ENCODE measurements at regions not wholly inside any gene's neighbourhood (a gene's known extent, or its start where the extent isn't known, plus 50 kb on each side); places are given as distances from the start of the nearest gene placed in this dataset.
"Not testable (repeated sequence)": the region's sequence is repeated elsewhere in the genome, so short reads cannot be mapped to it uniquely, and the experiment has no call there.

DNA sequence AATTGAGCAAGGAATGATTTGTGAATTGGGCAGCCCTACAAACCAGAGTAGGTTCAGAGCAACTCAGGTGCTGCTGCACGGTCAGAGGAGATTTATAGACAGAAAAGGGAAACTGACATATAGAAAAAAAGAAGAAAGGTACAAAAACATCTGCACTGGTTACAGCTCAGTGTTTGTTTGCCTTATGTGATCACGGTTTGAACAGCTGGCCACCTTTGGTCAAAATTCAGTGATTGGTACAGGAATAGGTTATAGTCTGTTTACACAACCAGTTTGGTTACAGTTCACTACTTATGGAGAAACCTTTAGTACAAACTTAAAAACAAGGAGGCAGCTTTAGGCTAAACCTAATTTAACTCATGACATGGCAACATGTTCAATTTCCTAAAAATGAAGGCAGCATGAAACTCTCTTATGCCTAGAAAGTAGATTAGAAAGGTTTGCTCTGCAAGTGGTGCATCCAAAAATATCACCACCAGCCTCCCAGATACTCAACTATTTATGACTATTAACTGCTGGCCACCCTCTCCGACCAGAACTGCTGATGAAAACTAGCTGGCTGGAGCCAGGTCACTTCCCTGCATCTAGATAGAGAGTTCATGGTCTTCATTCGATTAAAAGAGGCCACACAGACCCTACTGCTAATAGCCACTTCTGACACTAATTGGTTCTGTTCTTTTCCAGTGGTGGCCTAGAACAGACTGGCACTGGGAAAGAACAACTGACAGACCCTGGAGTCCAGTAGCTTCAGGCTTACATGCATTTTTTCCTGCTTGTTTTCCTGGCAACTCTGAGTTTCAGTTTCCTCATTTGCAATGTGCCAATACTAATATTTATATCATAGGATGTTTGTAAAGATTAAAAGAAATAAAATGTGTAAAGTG lies 548.0 kb downstream of the CCSER2 start:
- CTCF ChIA-PET, result no interaction called here
- Mint-ChIP-seq H3K27ac (no peak overlapping the region), H3K4me1 (no peaks in the 10 kb centered on the region), H3K9me3 (no peaks in the 10 kb centered on the region), H3K27me3 (no peaks in the 10 kb centered on the region), H3K4me3 (no peak overlapping the region), H3K36me3 (ENCODE audit: low read depth) (no peaks in the 10 kb centered on the region)
- DNase-seq, result no peak
- POLR2A ChIA-PET, result interaction anchor here (0.6 kb wide), 1 partner anchor 8 kb away, joined by 3 read pairs; no protein-coding TSS in a partner anchor

DNA sequence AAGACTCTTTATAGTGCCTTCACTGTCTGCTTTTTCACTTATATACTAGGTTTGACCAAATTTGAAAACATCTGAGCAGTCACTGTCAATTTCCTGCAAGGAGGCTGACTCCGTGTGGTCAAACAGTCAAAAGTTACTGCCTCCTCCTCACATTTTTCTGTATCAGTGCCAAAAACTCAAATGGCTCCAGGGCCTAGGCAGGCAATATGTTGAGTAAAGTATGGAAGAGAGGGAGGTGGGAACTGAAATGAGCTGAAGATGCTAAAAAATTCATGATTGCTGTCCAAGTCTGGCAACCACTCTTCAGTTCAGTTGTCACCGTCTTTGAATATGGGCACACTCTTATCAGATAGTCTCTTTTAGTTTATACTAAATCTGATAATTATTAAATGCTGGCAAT lies 551.6 kb downstream of the CCSER2 start:
- no peak for DNase-seq
- CTCF ChIA-PET, result no interaction called here
- Mint-ChIP-seq H3K4me3 (no peak overlapping the region), H3K27ac (no peak overlapping the region), H3K4me1 (no peaks in the 10 kb centered on the region), H3K9me3 (no peaks in the 10 kb centered on the region), H3K27me3 (no peaks in the 10 kb centered on the region), H3K36me3 (ENCODE audit: low read depth) (no peaks in the 10 kb centered on the region)
- POLR2A ChIA-PET, result no interaction called here

- DNase-seq; H3K9me3 Mint-ChIP-seq; H3K4me1 Mint-ChIP-seq; H3K4me3 Mint-ChIP-seq; H3K27me3 Mint-ChIP-seq; POLR2A ChIA-PET; H3K27ac Mint-ChIP-seq; CTCF ChIA-PET; H3K36me3 Mint-ChIP-seq (ENCODE audit: low read depth): not testable (repeated sequence)
These were observed 553.3 kb downstream of the CCSER2 start for GRCh38 chr10:84881696-84882095.

DNA sequence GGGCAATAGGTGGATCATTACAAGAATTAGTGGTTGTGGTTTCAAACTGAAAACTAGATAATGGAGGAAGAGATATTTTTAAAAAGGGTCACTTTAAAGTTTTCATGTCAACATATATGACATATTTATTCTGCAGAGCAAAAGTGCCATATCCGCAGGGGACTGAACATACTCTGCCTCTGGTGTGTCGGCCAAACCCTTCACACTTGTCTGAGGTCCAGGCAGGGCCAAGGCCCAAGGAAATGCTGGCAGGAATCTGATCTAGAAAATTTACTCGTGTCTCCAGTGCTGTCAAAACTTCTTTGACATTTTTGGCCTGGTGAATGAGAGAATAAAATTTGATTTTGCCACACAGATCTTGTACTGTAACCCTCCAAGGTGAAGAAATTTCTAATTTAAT lies 562.3 kb downstream of the CCSER2 start:
- POLR2A ChIA-PET, result no interaction called here
- H3K27ac Mint-ChIP-seq, result no peak overlapping the region
- no peak for DNase-seq

GRCh38 chr10:84891631-84892030 lies 563.2 kb downstream of the CCSER2 start:
- CTCF ChIA-PET, result no interaction called here
- Mint-ChIP-seq H3K9me3 (no peaks in the 10 kb centered on the region), H3K4me1 (no peaks in the 10 kb centered on the region)

More for the DNA sequence above, 562.3 kb downstream of the CCSER2 start:
- CTCF ChIA-PET, result no interaction called here
- no peak overlapping the region for H3K4me3 Mint-ChIP-seq
- no peaks in the 10 kb centered on the region for H3K9me3 Mint-ChIP-seq
- H3K36me3 Mint-ChIP-seq (ENCODE audit: low read depth), result no peaks in the 10 kb centered on the region
- no peaks in the 10 kb centered on the region for H3K27me3 Mint-ChIP-seq
- H3K4me1 Mint-ChIP-seq, result no peaks in the 10 kb centered on the region

DNA sequence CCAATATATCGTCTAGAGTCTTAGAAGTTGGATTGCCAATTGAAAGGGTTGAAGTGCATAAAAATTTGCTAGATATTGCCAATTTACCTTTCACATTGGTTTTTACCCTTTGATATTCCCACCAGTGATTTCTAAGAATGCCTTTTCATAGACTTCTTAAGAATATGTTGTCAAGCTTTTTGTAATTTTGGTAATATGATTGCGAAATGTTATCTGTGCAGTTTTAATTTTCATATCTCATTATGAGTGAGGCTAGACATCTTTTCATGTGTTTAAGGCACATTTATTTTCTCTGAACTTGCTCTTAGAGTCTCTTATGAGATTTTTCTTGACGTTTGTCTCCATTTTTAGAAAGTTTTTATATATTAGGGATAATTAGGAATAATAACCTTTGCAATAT lies 567.2 kb downstream of the CCSER2 start:
- no peak overlapping the region for H3K4me3 Mint-ChIP-seq
- no peak overlapping the region for H3K27ac Mint-ChIP-seq
- no peaks in the 10 kb centered on the region for H3K27me3 Mint-ChIP-seq
- no peaks in the 10 kb centered on the region for H3K4me1 Mint-ChIP-seq
- no peaks in the 10 kb centered on the region for H3K9me3 Mint-ChIP-seq
- no peaks in the 10 kb centered on the region for H3K36me3 Mint-ChIP-seq (ENCODE audit: low read depth)
- no peak for DNase-seq
- POLR2A ChIA-PET, result no interaction called here
- CTCF ChIA-PET, result no interaction called here

More at GRCh38 chr10:84891631-84892030, 563.2 kb downstream of the CCSER2 start:
- DNase-seq, result no peak
- no peaks in the 10 kb centered on the region for H3K27me3 Mint-ChIP-seq
- H3K27ac Mint-ChIP-seq, result no peak overlapping the region
- H3K4me3 Mint-ChIP-seq, result no peak overlapping the region
- H3K36me3 Mint-ChIP-seq (ENCODE audit: low read depth), result no peaks in the 10 kb centered on the region
- POLR2A ChIA-PET, result no interaction called here

DNA sequence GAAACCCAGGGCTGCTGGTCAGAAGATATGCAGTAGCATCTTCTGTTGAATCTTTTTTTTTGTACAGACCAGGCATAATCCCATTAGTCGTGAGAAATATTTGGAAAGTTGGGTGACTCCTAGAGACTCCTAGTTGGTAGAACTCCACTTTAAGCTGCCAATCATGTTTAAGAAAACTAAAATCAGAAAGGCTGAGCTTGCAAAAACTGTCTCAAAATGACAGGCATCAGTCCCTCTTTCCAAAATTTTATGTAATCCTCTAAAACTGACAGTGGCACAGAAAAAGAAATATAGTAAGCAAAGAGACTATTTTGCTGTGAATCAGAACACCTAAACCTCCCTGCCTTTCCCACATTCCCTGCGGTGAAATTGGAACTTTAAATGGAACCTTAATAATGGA lies 568.5 kb downstream of the CCSER2 start:
- Mint-ChIP-seq H3K4me3 (no peak overlapping the region), H3K27ac (no peak overlapping the region), H3K27me3 (no peaks in the 10 kb centered on the region), H3K9me3 (no peaks in the 10 kb centered on the region), H3K4me1 (no peaks in the 10 kb centered on the region), H3K36me3 (ENCODE audit: low read depth) (no peaks in the 10 kb centered on the region)
- POLR2A ChIA-PET, result no interaction called here
- CTCF ChIA-PET, result no interaction called here
- no peak for DNase-seq

DNA sequence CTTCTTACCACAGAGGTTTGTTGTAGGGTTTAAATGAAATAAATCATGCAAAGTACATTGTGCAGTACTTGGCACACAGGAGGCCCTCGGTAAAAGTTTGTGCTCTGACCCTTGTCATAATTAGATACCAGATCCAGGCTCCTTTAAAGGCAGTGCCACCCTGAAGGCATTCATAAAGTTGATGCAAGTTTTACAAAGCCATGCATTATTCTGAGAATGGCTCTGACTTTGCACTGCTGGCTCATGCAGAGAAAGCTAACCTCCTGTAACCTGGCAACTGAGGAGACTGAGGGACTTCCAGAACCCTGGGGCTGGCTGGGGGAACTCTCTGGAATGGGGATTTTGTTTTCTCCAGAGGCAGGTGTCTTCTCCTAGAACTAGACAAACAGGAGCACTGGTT lies 570.9 kb downstream of the CCSER2 start:
- Mint-ChIP-seq H3K4me3 (no peak overlapping the region), H3K27ac (no peak overlapping the region), H3K27me3 (no peaks in the 10 kb centered on the region), H3K9me3 (no peaks in the 10 kb centered on the region), H3K4me1 (no peaks in the 10 kb centered on the region), H3K36me3 (ENCODE audit: low read depth) (no peaks in the 10 kb centered on the region)
- no peak for DNase-seq
- POLR2A ChIA-PET, result no interaction called here
- CTCF ChIA-PET, result no interaction called here

- H3K4me3 Mint-ChIP-seq, result no peak overlapping the region
- no peak overlapping the region for H3K27ac Mint-ChIP-seq
- ChIA-PET POLR2A (no interaction called here), CTCF (interaction anchor here (1.5 kb wide), 1 partner anchor 8 kb away, joined by 3 read pairs; no protein-coding TSS in a partner anchor)
- H3K36me3 Mint-ChIP-seq (ENCODE audit: low read depth), result no peaks in the 10 kb centered on the region
- no peaks in the 10 kb centered on the region for H3K9me3 Mint-ChIP-seq
- no peaks in the 10 kb centered on the region for H3K27me3 Mint-ChIP-seq
- no peaks in the 10 kb centered on the region for H3K4me1 Mint-ChIP-seq
- no peak for DNase-seq
These were observed 571.8 kb downstream of the CCSER2 start for GRCh38 chr10:84900141-84900540.

GRCh38 chr10:84901885-84902284 lies 573.5 kb downstream of the CCSER2 start:
- Mint-ChIP-seq H3K4me1 (no peaks in the 10 kb centered on the region), H3K4me3 (no peak overlapping the region), H3K27me3 (no peaks in the 10 kb centered on the region), H3K36me3 (ENCODE audit: low read depth) (no peaks in the 10 kb centered on the region), H3K27ac (no peak overlapping the region), H3K9me3 (no peaks in the 10 kb centered on the region)
- DNase-seq, result no peak
- POLR2A ChIA-PET, result no interaction called here
- CTCF ChIA-PET, result no interaction called here

- DNase-seq, result no peak
- no peaks in the 10 kb centered on the region for H3K9me3 Mint-ChIP-seq
- H3K4me3 Mint-ChIP-seq, result no peak overlapping the region
- no peaks in the 10 kb centered on the region for H3K4me1 Mint-ChIP-seq
- POLR2A ChIA-PET, result no interaction called here
- H3K27me3 Mint-ChIP-seq, result no peaks in the 10 kb centered on the region
- no peak overlapping the region for H3K27ac Mint-ChIP-seq
- no peaks in the 10 kb centered on the region for H3K36me3 Mint-ChIP-seq (ENCODE audit: low read depth)
- CTCF ChIA-PET, result no interaction called here
These were observed 574.2 kb downstream of the CCSER2 start for GRCh38 chr10:84902553-84902952.

DNA sequence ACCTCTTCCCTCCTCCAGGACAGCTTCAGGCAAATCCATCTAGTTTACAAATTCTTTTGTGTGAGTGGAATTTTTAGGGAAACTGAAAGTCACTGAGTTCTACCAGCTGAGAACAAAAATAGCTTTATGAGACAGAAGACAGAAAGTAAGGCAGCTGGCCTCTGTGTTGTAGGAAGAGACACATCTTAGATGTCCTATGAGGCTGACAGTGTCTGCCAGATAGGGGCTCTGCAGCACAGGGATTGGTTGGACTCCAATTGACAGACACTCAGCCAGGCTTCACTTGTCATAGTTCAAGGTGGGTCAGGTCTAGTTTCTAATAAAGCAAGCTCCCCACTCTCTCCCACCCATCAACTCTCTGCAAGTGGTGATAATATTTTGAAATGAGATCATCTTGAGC lies 574.9 kb downstream of the CCSER2 start:
- no peaks in the 10 kb centered on the region for H3K27me3 Mint-ChIP-seq
- POLR2A ChIA-PET, result no interaction called here
- no peaks in the 10 kb centered on the region for H3K36me3 Mint-ChIP-seq (ENCODE audit: low read depth)
- no peak for DNase-seq
- no peaks in the 10 kb centered on the region for H3K9me3 Mint-ChIP-seq
- CTCF ChIA-PET, result no interaction called here
- H3K27ac Mint-ChIP-seq, result no peak overlapping the region
- H3K4me1 Mint-ChIP-seq, result no peaks in the 10 kb centered on the region
- H3K4me3 Mint-ChIP-seq, result no peak overlapping the region

DNA sequence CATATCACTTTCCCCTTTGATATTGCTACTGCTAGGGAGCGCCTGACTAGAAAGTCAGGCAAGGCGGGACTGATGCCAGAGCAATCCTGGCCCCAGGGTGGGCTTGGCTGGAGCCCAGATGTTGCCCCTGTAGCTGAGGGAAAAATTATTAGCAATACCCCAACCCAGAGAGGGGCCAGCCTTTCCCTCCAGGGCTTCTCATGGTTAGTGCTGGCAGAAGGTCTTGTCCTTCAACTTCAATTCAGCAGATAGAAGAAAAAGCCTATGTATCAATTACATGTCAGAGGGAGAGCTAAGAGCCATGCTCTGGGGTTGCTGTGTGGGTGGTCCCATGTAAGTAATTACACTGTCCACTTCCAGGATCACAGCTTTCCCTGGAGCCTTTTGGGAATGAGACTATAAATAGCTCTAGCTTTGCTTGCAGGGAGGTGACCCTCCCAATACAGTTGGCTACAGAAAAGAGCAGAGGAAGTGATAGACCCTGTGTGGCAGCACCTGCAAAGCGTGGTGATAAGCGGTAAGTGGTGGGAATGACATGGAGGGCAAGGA lies 579.1 kb downstream of the CCSER2 start:
- POLR2A ChIA-PET, result no interaction called here
- no peak for DNase-seq
- no peak overlapping the region for H3K4me3 Mint-ChIP-seq
- CTCF ChIA-PET, result no interaction called here
- H3K36me3 Mint-ChIP-seq (ENCODE audit: low read depth), result no peaks in the 10 kb centered on the region
- no peaks in the 10 kb centered on the region for H3K9me3 Mint-ChIP-seq
- H3K27me3 Mint-ChIP-seq, result no peaks in the 10 kb centered on the region
- H3K27ac Mint-ChIP-seq, result no peak overlapping the region
- no peaks in the 10 kb centered on the region for H3K4me1 Mint-ChIP-seq

GRCh38 chr10:84908491-84908890 lies 580.1 kb downstream of the CCSER2 start:
- Mint-ChIP-seq H3K27me3 (no peaks in the 10 kb centered on the region), H3K36me3 (ENCODE audit: low read depth) (no peaks in the 10 kb centered on the region), H3K9me3 (no peaks in the 10 kb centered on the region), H3K27ac (no peak overlapping the region), H3K4me1 (no peaks in the 10 kb centered on the region), H3K4me3 (no peak overlapping the region)
- DNase-seq, result no peak
- CTCF ChIA-PET, result interaction anchor here (1.1 kb wide), 1 partner anchor 8 kb away, joined by 3 read pairs; no protein-coding TSS in a partner anchor
- POLR2A ChIA-PET, result no interaction called here

All from activated CD4-positive, alpha-beta T cell treated with anti-CD3 and anti-CD28 coated beads, Interleukin-2, amount 10 ng/mL, durations not matched to agents 7 days and 5 days (primary cell).